ENCODE measurements at regions not wholly inside any gene's neighbourhood (a gene's known extent, or its start where the extent isn't known, plus 50 kb on each side); places are given as distances from the start of the nearest gene placed in this dataset.

GRCh38 chr18:60980422-60981005 lies 352.7 kb upstream of the CDH20 start:
- no peak for TF ChIP-seq CTCF (IDR thresholded peaks at IDR 0.05; ENCODE audit: low read length)
- no peak for TF ChIP-seq EZH2phosphoT487 (IDR thresholded peaks at IDR 0.05; ENCODE audit: low read length)
- TF ChIP-seq EZH2 (optimal IDR thresholded peaks at IDR 0.05; ENCODE audit: low read depth, low read length), result no peak
